GM12873 (cell line): ENCODE measurements at regions not wholly inside any gene's neighbourhood (a gene's known extent, or its start where the extent isn't known, plus 50 kb on each side); places are given as distances from the start of the nearest gene placed in this dataset.

Experiments
- CTCF ChIP-seq: IDR thresholded peaks from 2 replicates; pipeline ENCODE4 v1.5.1; 2012; ENCODE audit warnings: low read depth, mild to moderate bottlenecking, moderate library complexity, low read length, control low read depth; ENCODE audit not compliant: insufficient read depth; ENCODE audit errors: missing control alignments

DNA sequence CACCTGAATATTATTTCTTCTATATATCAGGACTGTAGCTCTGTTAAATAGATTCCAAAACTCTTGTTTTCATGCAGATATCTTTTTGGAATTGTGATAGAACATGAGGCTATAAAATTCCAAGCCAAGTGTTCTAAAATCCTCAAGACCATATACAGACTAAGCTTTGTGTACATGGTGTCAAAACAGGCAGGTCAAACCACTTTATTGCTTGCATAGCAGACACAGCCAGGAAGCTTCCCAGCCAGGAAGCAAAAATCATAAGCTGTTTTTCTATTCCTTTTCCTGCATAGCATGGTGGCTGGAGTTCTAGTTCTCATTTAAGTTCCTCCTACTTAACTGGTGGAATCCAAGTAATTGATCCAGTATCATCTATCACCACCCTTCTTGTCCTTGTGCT, 353.3 kb downstream of the PAX1 start:
- TF ChIP-seq CTCF: no peak

DNA sequence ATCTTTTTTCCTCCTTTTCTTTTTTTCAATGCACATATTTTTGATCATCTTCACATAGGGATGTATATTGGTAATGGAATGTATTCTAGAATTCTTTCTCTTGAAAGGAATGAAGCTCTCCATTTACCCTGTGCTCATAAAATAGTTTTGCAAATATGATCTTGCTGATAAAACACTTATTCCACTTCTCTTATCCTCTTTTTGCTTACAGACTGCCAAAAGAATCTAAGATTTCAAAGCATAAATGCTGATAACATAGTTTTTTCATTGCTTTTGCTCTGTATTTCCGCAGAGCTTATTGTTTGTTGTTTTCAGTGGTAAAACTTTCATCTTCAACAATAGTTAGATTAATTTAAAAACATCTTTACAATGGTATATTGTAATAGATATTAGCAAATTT, 350.5 kb downstream of the PAX1 start:
- TF ChIP-seq CTCF: no peak

DNA sequence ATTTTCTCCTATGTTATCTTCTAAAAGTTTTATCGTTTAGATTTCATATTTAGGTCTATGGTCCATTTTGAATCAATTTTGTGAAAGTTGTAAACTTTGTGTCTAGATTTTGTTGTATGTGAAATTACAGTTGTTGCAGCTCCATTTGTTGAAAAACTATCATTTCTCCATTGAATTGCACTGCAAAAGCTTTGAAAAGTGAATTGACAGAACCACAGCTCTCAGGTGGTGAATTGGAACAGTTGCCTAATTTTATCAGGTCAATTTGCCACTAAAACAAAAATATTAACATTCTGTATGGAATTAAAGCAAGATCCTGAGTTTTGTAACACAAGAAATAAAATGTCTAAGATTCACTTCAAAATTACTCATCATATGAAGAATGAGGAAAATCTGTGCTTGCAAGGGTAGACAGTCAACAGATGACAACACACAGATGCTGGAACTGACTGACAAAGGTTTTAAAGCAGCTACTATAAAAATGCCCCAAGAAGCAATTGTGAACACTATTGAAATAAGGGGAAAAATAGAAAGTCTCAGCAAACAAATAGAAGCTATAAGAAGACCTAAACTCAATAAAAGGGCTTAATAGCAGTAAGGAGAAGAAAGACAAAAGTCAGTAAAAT, 346.7 kb downstream of the PAX1 start:
- TF ChIP-seq CTCF: no peak

GRCh38 chr20:22027423-22027822, 322.0 kb downstream of the PAX1 start:
- no peak for TF ChIP-seq CTCF

DNA sequence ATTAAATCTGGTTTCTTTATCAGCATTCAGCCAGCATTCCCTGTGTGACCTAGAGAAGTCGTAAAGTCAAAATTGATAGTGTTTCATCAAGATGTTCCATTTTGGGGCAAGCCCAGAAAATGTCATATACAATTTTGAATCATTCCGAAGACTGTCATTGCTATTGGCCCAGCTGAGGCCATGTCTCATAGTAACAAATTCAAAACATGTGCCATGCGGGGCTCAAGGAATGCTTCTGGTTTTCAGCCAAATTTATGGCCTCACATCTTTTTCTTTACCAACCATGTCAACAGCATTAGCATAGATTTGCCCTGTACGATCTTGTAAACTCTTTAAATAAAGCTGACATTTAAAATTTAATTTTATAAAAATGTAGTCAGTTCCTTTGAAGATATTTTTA, 314.7 kb downstream of the PAX1 start:
- no peak for TF ChIP-seq CTCF

- TF ChIP-seq CTCF: no peak
These were observed 303.0 kb downstream of the PAX1 start for GRCh38 chr20:22008456-22008855.

- no peak for TF ChIP-seq CTCF
These were observed 300.8 kb downstream of the PAX1 start for GRCh38 chr20:22006306-22006705.

DNA sequence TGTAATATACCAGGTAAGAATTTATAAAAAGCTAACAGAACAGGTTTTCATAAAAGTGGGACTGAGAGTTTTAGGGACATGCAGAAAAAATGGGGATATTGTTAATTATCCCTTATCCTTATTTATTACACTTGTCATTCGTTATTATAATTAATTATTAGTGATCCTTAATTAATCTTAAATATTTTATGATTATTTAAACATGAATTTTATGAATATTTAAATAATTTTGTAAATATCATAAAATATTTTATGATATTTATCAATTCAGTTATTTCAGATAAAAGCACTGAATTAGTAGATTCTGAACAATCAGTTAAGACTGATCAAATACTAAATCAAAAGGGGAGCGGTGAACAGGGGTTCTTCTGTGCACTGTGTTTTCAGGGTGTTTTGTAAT, 300.1 kb downstream of the PAX1 start:
- no peak for TF ChIP-seq CTCF
